ENCODE measurements at regions not wholly inside any gene's neighbourhood (a gene's known extent, or its start where the extent isn't known, plus 50 kb on each side); places are given as distances from the start of the nearest gene placed in this dataset.

- H3K4me1 ChIP-seq (ENCODE audit: control insufficient read depth in 1 of 2, insufficient read depth in 2 of 2, low read length in 2 of 2): no peaks in the 10 kb centered on the region
- H3K79me2 ChIP-seq (ENCODE audit: insufficient read depth, low read length): no peaks in the 10 kb centered on the region
- peaks cover 12 to 15% of the 10 kb centered on the region in 2 donors for H3K9me3 ChIP-seq (replicated peaks in 1 of 2; ENCODE audit: control insufficient read depth in 1 of 2, insufficient read depth in 1 of 2, low read length in 2 of 2)
- H3K27ac ChIP-seq (ENCODE audit: low read depth in 1 of 2, low read length in 2 of 2): no peak overlapping the region
- Mint-ChIP-seq H3K4me3 (no peak overlapping the region), H3K27ac (peak overlapping the region in 1 of 7 donors; percentile 37), H3K9me3 (peaks cover 0 to 21% (median 4%) of the 10 kb centered on the region in 7 donors), H3K27me3 (ENCODE audit: low read depth in 3 of 3) (peaks cover 0 to 3% (median 0%) of the 10 kb centered on the region in 3 donors), H3K36me3 (no peaks in the 10 kb centered on the region), H3K4me1 (no peaks in the 10 kb centered on the region)
- no peak overlapping the region for H2AFZ ChIP-seq (ENCODE audit: insufficient read depth, low read depth, low read length, poor library complexity, severe bottlenecking)
- H3K27me3 ChIP-seq (ENCODE audit: control insufficient read depth in 2 of 2, insufficient read depth in 2 of 2, low read length in 2 of 2): no peaks in the 10 kb centered on the region
- DNase-seq: no peak
- no CpG with 5 or more reads among the region's 5 CpGs for WGBS (ENCODE audit: insufficient coverage)
- TF ChIP-seq CTCF (IDR thresholded peaks at IDR 0.05): no peak
- intact Hi-C loops (cut with micrococcal nuclease): no loop called here
- H3K4me2 ChIP-seq (replicated peaks; ENCODE audit: extremely low read depth, low read length, poor library complexity, severe bottlenecking): no peak overlapping the region
- H4K20me1 ChIP-seq (ENCODE audit: insufficient read depth, low read length): no peaks in the 10 kb centered on the region
- H3K4me3 ChIP-seq (replicated peaks in 1 of 3; ENCODE audit: low read depth in 2 of 3, low read length in 3 of 3): no peak overlapping the region
- no peaks in the 10 kb centered on the region for H3K36me3 ChIP-seq (replicated peaks in 1 of 2; ENCODE audit: control insufficient read depth in 1 of 2, insufficient read depth in 2 of 2, low read length in 2 of 2)
- no peak overlapping the region for H3K9ac ChIP-seq (ENCODE audit: insufficient read depth, low read length, poor library complexity, severe bottlenecking)
Measured at GRCh38 chr7:145691377-145691914, 425.2 kb upstream of the CNTNAP2 start.

GRCh38 chr7:145681646-145682045 lies 435.0 kb upstream of the CNTNAP2 start:
- H3K27me3 Mint-ChIP-seq (ENCODE audit: low read depth in 3 of 3): peaks cover 0 to 2% (median 0%) of the 10 kb centered on the region in 3 donors
- intact Hi-C loops (cut with micrococcal nuclease): no loop called here
- no peaks in the 10 kb centered on the region for H4K20me1 ChIP-seq (ENCODE audit: insufficient read depth, low read length)
- no peak overlapping the region for H2AFZ ChIP-seq (ENCODE audit: insufficient read depth, low read depth, low read length, poor library complexity, severe bottlenecking)
- no peak for DNase-seq
- no peaks in the 10 kb centered on the region for H3K4me1 ChIP-seq (ENCODE audit: control insufficient read depth in 1 of 2, insufficient read depth in 2 of 2, low read length in 2 of 2)
- no peaks in the 10 kb centered on the region for H3K79me2 ChIP-seq (ENCODE audit: insufficient read depth, low read length)
- no peak overlapping the region for H3K27ac Mint-ChIP-seq
- no CpG with 5 or more reads among the region's 3 CpGs for WGBS (ENCODE audit: insufficient coverage)
- H3K9me3 Mint-ChIP-seq: peaks cover 0 to 5% (median 0%) of the 10 kb centered on the region in 7 donors
- H3K27me3 ChIP-seq (ENCODE audit: control insufficient read depth in 2 of 2, insufficient read depth in 2 of 2, low read length in 2 of 2): no peaks in the 10 kb centered on the region
- no peak overlapping the region for H3K4me3 Mint-ChIP-seq
- H3K36me3 Mint-ChIP-seq: no peaks in the 10 kb centered on the region
- H3K4me2 ChIP-seq (replicated peaks; ENCODE audit: extremely low read depth, low read length, poor library complexity, severe bottlenecking): no peak overlapping the region
- no peak for TF ChIP-seq CTCF (IDR thresholded peaks at IDR 0.05)
- no peaks in the 10 kb centered on the region for H3K4me1 Mint-ChIP-seq
- H3K9me3 ChIP-seq (replicated peaks in 1 of 2; ENCODE audit: control insufficient read depth in 1 of 2, insufficient read depth in 1 of 2, low read length in 2 of 2): peaks cover 0 to 10% of the 10 kb centered on the region in 2 donors
- H3K36me3 ChIP-seq (replicated peaks in 1 of 2; ENCODE audit: control insufficient read depth in 1 of 2, insufficient read depth in 2 of 2, low read length in 2 of 2): no peaks in the 10 kb centered on the region
- no peak overlapping the region for H3K4me3 ChIP-seq (replicated peaks in 1 of 3; ENCODE audit: low read depth in 2 of 3, low read length in 3 of 3)
- no peak overlapping the region for H3K27ac ChIP-seq (ENCODE audit: low read depth in 1 of 2, low read length in 2 of 2)
- no peak overlapping the region for H3K9ac ChIP-seq (ENCODE audit: insufficient read depth, low read length, poor library complexity, severe bottlenecking)
